ENCODE measurements at regions not wholly inside any gene's neighbourhood (a gene's known extent, or its start where the extent isn't known, plus 50 kb on each side); places are given as distances from the start of the nearest gene placed in this dataset.

DNA sequence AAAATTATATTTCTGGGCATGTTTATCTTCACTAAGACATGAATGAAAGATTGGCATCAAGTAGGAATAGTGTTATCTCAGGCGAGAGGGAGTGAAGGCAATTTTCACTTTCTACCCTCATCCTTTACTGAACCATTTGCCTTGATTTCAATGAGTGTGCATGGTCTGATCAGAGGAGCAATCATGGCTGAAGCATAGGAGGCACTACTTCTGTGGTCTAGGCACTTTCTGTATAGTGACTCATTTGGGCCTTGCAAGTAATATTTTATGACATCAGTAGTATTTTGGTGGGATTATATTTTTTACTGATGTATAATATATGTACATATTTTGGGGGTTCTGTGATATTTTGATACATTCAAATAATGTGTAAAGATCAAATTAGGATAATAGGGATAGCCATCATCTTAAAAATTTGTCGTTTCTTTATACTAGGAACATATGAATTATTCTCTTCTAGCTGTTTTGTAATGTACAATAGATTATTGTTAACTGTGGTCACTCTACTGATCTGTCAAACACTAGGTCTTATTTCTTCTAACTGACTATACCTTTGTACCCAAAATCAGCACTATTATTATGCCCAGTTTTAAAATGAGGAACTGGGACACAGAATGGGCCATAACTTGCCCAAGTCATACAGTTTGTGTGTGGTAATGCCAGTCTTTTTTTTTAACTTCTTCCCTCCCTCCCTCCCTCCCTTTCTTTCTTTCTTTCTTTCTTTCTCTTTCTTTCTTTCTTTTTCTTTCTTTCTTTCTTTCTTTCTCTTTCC lies 101.9 kb downstream of the RAB11FIP2 start:
- in situ Hi-C loops (cut with HindIII; ENCODE audit: low sequenced_read_pairs), result no loop called here

DNA sequence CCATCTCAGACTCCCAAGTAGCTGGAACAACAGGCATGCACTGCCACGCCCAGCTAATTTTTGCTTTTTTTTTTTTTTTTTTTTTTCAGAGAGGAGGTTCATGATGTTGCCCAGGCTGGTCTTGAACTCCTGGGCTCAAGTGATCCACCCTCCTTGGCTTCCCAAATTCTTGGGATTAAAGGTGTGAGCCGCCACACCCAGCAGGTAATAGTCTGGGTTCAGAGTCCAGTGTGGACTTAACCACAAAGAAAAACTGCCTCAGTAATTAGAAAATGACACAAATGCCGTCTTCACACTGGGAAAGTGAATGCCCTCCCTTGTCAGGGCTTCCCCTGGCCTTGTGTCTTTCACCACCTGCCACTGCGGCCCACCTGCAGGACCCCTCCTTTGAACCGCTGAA lies 101.1 kb downstream of the RAB11FIP2 start:
- in situ Hi-C loops (cut with HindIII; ENCODE audit: low sequenced_read_pairs), result no loop called here

GRCh38 chr10:117946525-117947070 lies 100.1 kb downstream of the RAB11FIP2 start:
- in situ Hi-C loops (cut with HindIII; ENCODE audit: low sequenced_read_pairs), result no loop called here

DNA sequence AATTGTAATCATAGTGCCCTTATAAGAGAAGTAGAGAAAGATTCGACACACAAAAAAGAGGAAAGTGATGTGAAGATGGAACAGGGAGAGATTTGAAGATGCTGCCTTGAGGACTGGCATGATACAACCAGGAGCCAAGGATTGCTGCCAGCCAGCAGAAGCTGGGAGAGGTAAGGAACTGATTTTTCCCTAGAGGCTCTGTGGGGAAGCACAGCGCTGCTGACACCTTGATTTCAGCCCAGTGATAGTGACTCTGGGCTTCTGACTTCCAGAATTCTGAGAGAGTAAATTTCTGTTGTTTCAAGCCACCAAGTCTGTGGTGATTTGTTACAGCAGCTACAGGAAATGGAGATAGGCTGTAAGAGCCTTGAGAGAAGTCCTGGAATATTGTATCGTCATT lies 98.2 kb downstream of the RAB11FIP2 start:
- in situ Hi-C loops (cut with HindIII; ENCODE audit: low sequenced_read_pairs), result no loop called here

GRCh38 chr10:117950408-117950807 lies 96.3 kb downstream of the RAB11FIP2 start:
- in situ Hi-C loops (cut with HindIII; ENCODE audit: low sequenced_read_pairs), result no loop called here

Data from endothelial cell of hepatic sinusoid (primary cell).